Loucy (cell line): ENCODE measurements at regions not wholly inside any gene's neighbourhood (a gene's known extent, or its start where the extent isn't known, plus 50 kb on each side); places are given as distances from the start of the nearest gene placed in this dataset.

ENCODE experiments used
- H2AFZ ChIP-seq: fragments of 200-600 bp; sonication (generic); 2 replicates; pipeline ENCODE4 v1.6.0; 2016; ENCODE audit warnings: antibody characterized with exemption, mild to moderate bottlenecking, low read length, moderate library complexity
- H3F3A ChIP-seq: fragments of 200-600 bp; 2 replicates; pipeline ENCODE4 v1.6.0; 2016; ENCODE audit warnings: antibody characterized with exemption, low read depth, mild to moderate bottlenecking
- H3K27me3 ChIP-seq: fragments of 200-600 bp; sonication (generic); 2 replicates; pipeline ENCODE4 v1.6.1; 2014; ENCODE audit warnings: low read length, mild to moderate bottlenecking; ENCODE audit not compliant: insufficient read depth, poor library complexity, severe bottlenecking
- H3K36me3 ChIP-seq: fragments of 200-600 bp; sonication (generic); 2 replicates; pipeline ENCODE4 v1.6.1; 2016; ENCODE audit warnings: low read length; ENCODE audit not compliant: insufficient read depth
- H3K4me1 ChIP-seq: fragments of 200-600 bp; sonication (generic); 2 replicates; pipeline ENCODE4 v1.5.1; 2014; ENCODE audit warnings: low read length, mild to moderate bottlenecking; ENCODE audit not compliant: insufficient read depth, poor library complexity, severe bottlenecking
- H3K4me2 ChIP-seq: fragments of 200-600 bp; sonication (generic); 2 replicates; pipeline ENCODE4 v1.6.0; 2014; ENCODE audit warnings: antibody characterized with exemption, low read length, low read depth, mild to moderate bottlenecking; ENCODE audit not compliant: poor library complexity, severe bottlenecking
- H3K4me3 ChIP-seq: fragments of 200-600 bp; sonication (generic); 2 replicates; pipeline ENCODE4 v1.5.1; 2014; ENCODE audit warnings: low read length, mild to moderate bottlenecking, mixed read lengths; ENCODE audit not compliant: poor library complexity, severe bottlenecking
- H3K79me2 ChIP-seq: fragments of 200-600 bp; sonication (generic); 2 replicates; pipeline ENCODE4 v1.6.1; 2014; ENCODE audit warnings: low read length; ENCODE audit not compliant: insufficient read depth
- H3K9ac ChIP-seq: fragments of 200-600 bp; sonication (generic); 2 replicates; pipeline ENCODE4 v1.6.0; 2014; ENCODE audit warnings: mild to moderate bottlenecking, low read depth, low read length, moderate library complexity; ENCODE audit not compliant: poor library complexity, severe bottlenecking
- H3K9me2 ChIP-seq: fragments of 200-600 bp; sonication (generic); replicated peaks from 2 replicates; pipeline ENCODE4 v1.6.1; 2016; ENCODE audit warnings: low read depth, low read length, mixed read lengths
- H3K9me3 ChIP-seq: fragments of 200-600 bp; sonication (generic); 2 replicates; pipeline ENCODE4 v1.6.1; 2014; ENCODE audit warnings: mild to moderate bottlenecking, antibody characterized with exemption, low read length, low read depth; ENCODE audit not compliant: insufficient read depth
- H4K20me1 ChIP-seq: fragments of 200-600 bp; sonication (generic); 2 replicates; pipeline ENCODE4 v1.6.0; 2014; ENCODE audit warnings: antibody characterized with exemption, low read length, mild to moderate bottlenecking; ENCODE audit not compliant: insufficient read depth, poor library complexity, severe bottlenecking
- EZH2phosphoT487 ChIP-seq: fragments of 200-600 bp; IDR thresholded peaks from 2 replicates; pipeline ENCODE4 v1.6.1; 2018; ENCODE audit warnings: antibody characterized with exemption, mild to moderate bottlenecking, moderate library complexity, borderline replicate concordance
- TF ChIP-seq, protein P1 (sequence below): fragments of 200-600 bp; sonication (generic); conservative IDR thresholded peaks from 2 replicates; pipeline ENCODE4 v1.5.1; 2014; ENCODE audit warnings: mild to moderate bottlenecking, antibody characterized with exemption, low read length

GRCh38 chr12:125440399-125440798 is 375.2 kb downstream of the AACS start:
- TF ChIP-seq, protein P1, sequence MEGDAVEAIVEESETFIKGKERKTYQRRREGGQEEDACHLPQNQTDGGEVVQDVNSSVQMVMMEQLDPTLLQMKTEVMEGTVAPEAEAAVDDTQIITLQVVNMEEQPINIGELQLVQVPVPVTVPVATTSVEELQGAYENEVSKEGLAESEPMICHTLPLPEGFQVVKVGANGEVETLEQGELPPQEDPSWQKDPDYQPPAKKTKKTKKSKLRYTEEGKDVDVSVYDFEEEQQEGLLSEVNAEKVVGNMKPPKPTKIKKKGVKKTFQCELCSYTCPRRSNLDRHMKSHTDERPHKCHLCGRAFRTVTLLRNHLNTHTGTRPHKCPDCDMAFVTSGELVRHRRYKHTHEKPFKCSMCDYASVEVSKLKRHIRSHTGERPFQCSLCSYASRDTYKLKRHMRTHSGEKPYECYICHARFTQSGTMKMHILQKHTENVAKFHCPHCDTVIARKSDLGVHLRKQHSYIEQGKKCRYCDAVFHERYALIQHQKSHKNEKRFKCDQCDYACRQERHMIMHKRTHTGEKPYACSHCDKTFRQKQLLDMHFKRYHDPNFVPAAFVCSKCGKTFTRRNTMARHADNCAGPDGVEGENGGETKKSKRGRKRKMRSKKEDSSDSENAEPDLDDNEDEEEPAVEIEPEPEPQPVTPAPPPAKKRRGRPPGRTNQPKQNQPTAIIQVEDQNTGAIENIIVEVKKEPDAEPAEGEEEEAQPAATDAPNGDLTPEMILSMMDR = no peak
- TF ChIP-seq EZH2phosphoT487 = no peak
- no peaks in the 10 kb centered on the region for H3K36me3 ChIP-seq
- H4K20me1 ChIP-seq = no peaks in the 10 kb centered on the region
- no peak overlapping the region for H3K4me2 ChIP-seq
- no peaks in the 10 kb centered on the region for H3K27me3 ChIP-seq
- H3K9ac ChIP-seq = no peak overlapping the region
- H2AFZ ChIP-seq = no peak overlapping the region
- no peaks in the 10 kb centered on the region for H3K4me1 ChIP-seq
- H3K9me2 ChIP-seq = no peaks in the 10 kb centered on the region
- no peaks in the 10 kb centered on the region for H3F3A ChIP-seq
- no peak overlapping the region for H3K4me3 ChIP-seq
- no peaks in the 10 kb centered on the region for H3K9me3 ChIP-seq
- H3K79me2 ChIP-seq = no peaks in the 10 kb centered on the region

DNA sequence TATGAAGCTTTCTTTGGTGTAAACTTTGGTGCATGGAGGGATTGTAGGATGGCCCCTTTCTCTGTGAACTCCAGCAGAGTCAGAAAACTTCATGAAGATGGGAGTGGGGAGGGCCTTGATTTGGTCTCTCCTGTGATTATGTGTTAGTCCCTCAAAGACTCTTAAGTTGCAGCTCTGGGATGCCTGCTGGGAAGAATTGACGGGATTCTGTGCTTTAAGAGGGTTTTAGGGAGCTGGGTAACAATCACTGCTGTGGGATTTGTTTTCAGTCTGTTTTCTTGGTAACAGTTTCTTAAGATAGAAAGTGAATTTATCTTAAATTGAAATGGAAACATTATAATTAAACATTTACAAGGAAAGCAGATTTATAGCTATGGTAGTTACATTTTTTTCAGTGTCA is 378.1 kb downstream of the AACS start:
- Histone ChIP-seq H4K20me1 (no peaks in the 10 kb centered on the region), H3K9me3 (no peaks in the 10 kb centered on the region), H3K36me3 (no peaks in the 10 kb centered on the region), H3K27me3 (no peaks in the 10 kb centered on the region), H3K4me3 (no peak overlapping the region), H3K4me1 (no peaks in the 10 kb centered on the region), H3K9ac (no peak overlapping the region), H3K79me2 (no peaks in the 10 kb centered on the region), H2AFZ (no peak overlapping the region), H3F3A (no peaks in the 10 kb centered on the region), H3K9me2 (no peaks in the 10 kb centered on the region), H3K4me2 (no peak overlapping the region)
- TF ChIP-seq, protein P1 = no peak
- no peak for TF ChIP-seq EZH2phosphoT487

- Histone ChIP-seq H3K9ac (no peak overlapping the region), H3F3A (no peaks in the 10 kb centered on the region), H3K36me3 (no peaks in the 10 kb centered on the region), H3K4me3 (no peak overlapping the region), H2AFZ (no peak overlapping the region), H3K4me1 (no peaks in the 10 kb centered on the region), H3K9me2 (no peaks in the 10 kb centered on the region), H3K9me3 (peaks cover 9% of the 10 kb centered on the region; the same call in 1 of the 2 replicates), H3K4me2 (no peak overlapping the region), H3K27me3 (no peaks in the 10 kb centered on the region), H4K20me1 (no peaks in the 10 kb centered on the region), H3K79me2 (no peaks in the 10 kb centered on the region)
- no peak for TF ChIP-seq EZH2phosphoT487
- TF ChIP-seq, protein P1 = no peak
Measured at GRCh38 chr12:125451408-125451807, 386.2 kb downstream of the AACS start.
